ENCODE measurements at regions not wholly inside any gene's neighbourhood (a gene's known extent, or its start where the extent isn't known, plus 50 kb on each side); places are given as distances from the start of the nearest gene placed in this dataset.

GRCh38 chr13:61751039-61751438, 335.4 kb upstream of the PCDH20 start:
- DNase-seq (ENCODE audit: low read depth), result no peak

DNA sequence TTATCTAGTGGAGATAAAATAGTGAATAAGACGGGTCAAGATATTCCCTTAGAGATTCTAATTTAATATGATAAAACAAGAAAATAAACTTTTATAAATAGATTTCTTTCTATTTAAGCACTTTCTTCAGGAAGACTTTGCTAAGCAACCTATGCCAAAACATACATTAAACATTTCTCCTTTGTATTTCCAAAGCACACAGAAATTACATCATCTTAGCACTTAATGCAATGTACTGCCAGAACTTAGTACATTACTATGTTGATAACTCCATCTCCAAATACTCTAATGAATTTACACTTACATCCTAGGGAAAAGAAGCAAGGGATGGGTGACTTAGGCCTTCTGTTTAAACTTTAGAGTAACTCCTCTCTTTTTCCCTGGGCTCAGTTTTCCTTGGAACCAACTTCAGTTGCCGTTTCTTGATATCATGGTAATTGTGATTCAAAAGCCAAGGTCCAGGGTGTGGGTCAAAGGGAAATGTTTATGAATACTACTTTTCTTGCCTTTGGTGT, 322.6 kb upstream of the PCDH20 start:
- DNase-seq (ENCODE audit: low read depth), result no peak

DNA sequence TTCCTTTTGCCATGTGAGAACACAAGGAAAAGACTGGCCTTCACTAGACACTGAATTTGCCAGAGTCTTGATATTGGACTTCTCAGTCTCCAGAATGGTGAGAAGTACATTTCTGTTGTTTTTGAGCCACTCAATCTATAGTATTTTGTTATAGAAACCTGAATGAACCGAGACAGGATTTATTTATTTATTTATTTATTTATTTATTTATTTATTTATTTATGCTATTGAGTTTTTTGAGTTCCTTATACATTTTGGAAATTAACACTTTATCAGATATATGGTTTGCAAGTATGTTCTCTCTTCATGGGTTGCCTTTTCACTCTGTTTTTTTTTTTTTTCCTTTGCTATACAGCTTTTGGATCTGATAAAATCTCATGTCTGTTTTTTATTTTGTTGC, 319.0 kb upstream of the PCDH20 start:
- no peak for DNase-seq (ENCODE audit: low read depth)

DNA sequence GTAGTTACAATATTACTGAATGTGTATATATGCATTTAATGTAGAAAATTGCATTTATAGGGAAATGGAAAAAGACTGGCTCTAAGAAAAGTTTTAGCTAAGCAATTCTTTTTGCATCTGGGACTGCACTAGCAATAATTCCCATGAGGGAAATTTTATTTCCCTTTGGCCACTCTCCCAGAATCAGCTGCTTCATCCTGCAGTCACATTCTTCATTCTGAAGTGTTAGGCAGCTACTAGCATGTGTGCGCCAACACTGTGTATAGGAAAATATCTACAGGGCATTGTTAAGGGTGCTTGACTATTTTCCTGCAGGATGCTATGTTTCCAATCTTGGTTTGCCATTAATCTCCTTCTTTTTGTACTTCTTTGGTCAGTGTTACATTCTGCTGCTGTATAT, 312.8 kb upstream of the PCDH20 start:
- no peak for DNase-seq (ENCODE audit: low read depth)

DNA sequence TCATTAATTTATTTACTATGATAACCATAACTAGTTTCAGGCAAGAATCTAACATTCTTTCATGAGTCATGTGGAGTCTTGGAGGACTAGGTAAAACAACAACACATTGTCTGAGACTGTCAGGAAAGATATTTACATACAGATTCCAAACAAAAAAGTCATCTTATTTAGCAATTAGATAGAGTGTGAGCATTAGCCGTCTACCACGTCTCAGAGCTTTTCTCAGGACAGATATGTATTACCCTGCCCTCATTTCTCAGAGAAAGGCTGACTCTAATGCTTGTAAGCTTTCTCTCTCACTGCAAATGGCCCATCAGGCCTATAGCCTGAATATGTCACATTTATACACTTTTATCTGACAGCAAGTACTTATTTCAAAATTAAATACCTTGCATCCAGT, 312.1 kb upstream of the PCDH20 start:
- no peak for DNase-seq (ENCODE audit: low read depth)

- DNase-seq (ENCODE audit: low read depth), result no peak
Measured at GRCh38 chr13:61725806-61726205, 310.2 kb upstream of the PCDH20 start.

DNA sequence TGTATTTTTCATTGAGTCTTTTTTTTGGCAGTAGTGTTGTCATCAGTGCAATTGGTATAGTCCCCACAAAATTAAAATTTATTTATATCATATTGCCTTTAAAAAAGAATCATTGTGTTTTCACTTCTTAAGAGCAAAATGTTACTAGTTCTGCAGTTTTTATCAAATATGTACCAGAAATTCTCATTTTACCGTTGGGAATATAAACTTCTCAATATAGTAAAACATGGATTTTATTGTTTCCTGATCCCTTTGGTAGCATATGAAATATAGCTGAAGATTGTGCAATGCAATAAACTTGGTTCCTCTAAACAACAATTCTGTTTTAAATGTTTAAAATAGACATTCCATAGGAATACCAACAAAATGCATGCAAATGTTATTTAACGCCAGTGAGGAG, 306.5 kb upstream of the PCDH20 start:
- no peak for DNase-seq (ENCODE audit: low read depth)

DNA sequence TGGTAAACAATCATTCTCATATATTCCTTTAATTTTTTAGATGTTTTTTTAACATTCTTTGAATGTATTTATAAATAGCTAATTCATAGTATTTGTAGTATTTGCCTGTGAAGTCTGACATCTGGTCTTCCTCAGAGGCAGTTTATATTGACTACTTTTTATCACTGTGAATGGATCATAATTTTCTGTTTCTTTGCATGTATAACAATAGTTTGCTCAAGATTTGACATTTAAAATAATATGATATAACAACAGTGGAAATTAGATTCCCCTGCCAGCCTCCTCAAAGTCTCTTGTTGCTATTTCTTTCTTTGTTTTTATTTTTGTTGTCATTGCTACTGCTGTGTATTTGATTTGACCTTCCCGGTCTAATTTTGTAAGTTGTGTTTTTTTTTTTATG, 297.0 kb upstream of the PCDH20 start:
- DNase-seq (ENCODE audit: low read depth), result no peak

GRCh38 chr13:61709258-61709657, 293.6 kb upstream of the PCDH20 start:
- DNase-seq (ENCODE audit: low read depth), result no peak

- no peak for DNase-seq (ENCODE audit: low read depth)
Measured at GRCh38 chr13:61706899-61707298, 291.2 kb upstream of the PCDH20 start.

- DNase-seq (ENCODE audit: low read depth), result no peak
Measured at GRCh38 chr13:61700620-61701019, 285.0 kb upstream of the PCDH20 start.

- DNase-seq (ENCODE audit: low read depth), result no peak
Measured at GRCh38 chr13:61700181-61700580, 284.5 kb upstream of the PCDH20 start.

DNA sequence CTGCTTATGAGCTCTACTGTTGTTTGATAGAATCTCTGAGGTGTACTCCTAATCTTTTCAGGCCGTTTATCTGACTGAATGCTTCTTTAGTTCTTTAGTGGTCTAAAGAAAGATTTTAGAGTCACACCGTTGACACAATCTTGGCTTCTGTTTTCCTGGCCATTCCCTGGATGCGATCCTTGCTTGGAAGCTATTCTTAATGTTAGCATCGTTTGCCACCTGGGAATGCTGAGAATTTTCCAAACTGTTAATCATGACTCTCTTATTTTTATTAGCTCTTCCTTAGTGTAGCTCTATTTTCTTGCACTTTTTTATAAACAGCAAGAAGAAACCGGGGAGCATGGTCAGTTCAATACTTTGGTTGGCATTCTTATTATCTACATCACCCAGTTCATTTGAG, 281.0 kb upstream of the PCDH20 start:
- no peak for DNase-seq (ENCODE audit: low read depth)

- no peak for DNase-seq (ENCODE audit: low read depth)
Measured at GRCh38 chr13:61695147-61695546, 279.5 kb upstream of the PCDH20 start.

- no peak for DNase-seq (ENCODE audit: low read depth)
Measured at GRCh38 chr13:61692691-61693090, 277.0 kb upstream of the PCDH20 start.

- DNase-seq (ENCODE audit: low read depth), result no peak
Measured at GRCh38 chr13:61685682-61686012, 270.0 kb upstream of the PCDH20 start.

GRCh38 chr13:61684976-61685681, 269.5 kb upstream of the PCDH20 start:
- DNase-seq (ENCODE audit: low read depth), result no peak

DNA sequence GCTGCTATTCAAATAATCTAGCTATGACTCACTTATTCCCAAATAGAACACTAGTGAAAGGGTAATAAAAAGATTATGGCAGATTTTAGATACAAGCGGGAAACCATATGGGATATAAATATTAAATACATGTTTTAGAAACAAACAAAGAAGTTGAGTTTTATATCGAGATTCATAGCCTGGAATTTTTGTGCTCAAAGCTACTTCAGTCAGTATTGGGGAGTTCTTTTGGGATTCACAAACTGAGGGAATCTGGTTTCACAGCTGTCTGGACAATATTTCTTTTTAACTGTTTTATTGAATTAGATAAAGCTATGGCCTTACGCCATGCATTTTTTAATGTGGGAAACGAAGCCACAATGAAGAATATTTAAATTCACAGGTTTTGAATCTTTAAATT, 257.1 kb upstream of the PCDH20 start:
- DNase-seq (ENCODE audit: low read depth), result no peak

- DNase-seq (ENCODE audit: low read depth), result no peak
Measured at GRCh38 chr13:61670384-61671161, 254.9 kb upstream of the PCDH20 start.

GRCh38 chr13:61664801-61665705, 249.4 kb upstream of the PCDH20 start:
- no peak for DNase-seq (ENCODE audit: low read depth)

DNA sequence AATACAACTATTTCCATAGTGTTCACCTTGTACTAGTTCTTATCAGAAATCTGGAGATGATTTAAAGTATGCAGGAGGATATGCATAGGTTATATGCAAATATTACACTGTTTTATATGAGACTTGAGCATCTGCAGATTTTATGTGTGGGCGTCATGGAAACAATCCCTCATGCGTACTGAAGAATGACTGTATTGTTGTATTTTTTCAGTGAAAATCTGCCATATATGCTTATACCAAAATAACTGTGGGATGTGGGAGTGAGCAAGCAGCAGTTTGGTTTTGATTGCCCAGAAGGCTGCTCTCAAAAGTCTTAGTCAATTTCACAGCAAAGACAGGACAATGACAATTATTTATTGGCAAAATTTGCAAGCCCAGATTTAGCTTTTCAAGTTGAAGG, 238.8 kb upstream of the PCDH20 start:
- DNase-seq (ENCODE audit: low read depth), result no peak

- DNase-seq (ENCODE audit: low read depth), result no peak
Measured at GRCh38 chr13:61648547-61648946, 232.9 kb upstream of the PCDH20 start.

GRCh38 chr13:61612192-61612591, 196.5 kb upstream of the PCDH20 start:
- DNase-seq (ENCODE audit: low read depth), result no peak
